HepG2 (cell line): ENCODE measurements at regions not wholly inside any gene's neighbourhood (a gene's known extent, or its start where the extent isn't known, plus 50 kb on each side); places are given as distances from the start of the nearest gene placed in this dataset.

ENCODE experiments used
- ATAC-seq: fragments of 200-7000 bp; cut with Tn5 transposase; 3 replicates; pipeline ENCODE4 v1.9.1; 2020; ENCODE audit warnings: mild to moderate bottlenecking, moderate library complexity
- BruUV-seq: library from RNA; stranded (reverse); fragments of 400-500 nt; replicated peaks from 2 replicates; lab custom pipeline; 2021; lab: Mats Ljungman, UMichigan
- CTCF ChIA-PET: fragments of 300-600 bp; formaldehyde crosslinking; extraction: SDS; loops from one replicate; lab custom pipeline; 2021; ENCODE audit warnings: low total read pairs, inconsistent platforms, low intra/inter-chr PET ratio; lab: Yijun Ruan, JAX
- POLR2A ChIA-PET: fragments of 350-600 bp; sonication (Branson Sonifier 250); formaldehyde crosslinking; loops from one replicate; lab custom pipeline; 2020; ENCODE audit warnings: antibody characterized with exemption, inconsistent platforms; lab: Yijun Ruan, JAX
- DNase-seq: peaks from one replicate; pipeline ENCODE4 v3.0.0-alpha.2; 2015; ENCODE audit warnings: low spot score
- FAIRE-seq: peaks from 3 replicates; lab custom pipeline; 2011; peaks lifted over from hg19 to GRCh38; lab: Jason Lieb, UNC
- H2AFZ ChIP-seq: one replicate; pipeline ENCODE4 v1.6.1; 2011; ENCODE audit warnings: low read length, inconsistent platforms
- H3K27ac ChIP-seq: fragments of 300-600 bp; 3 replicates; pipeline ENCODE4 v1.8.0; 2011; ENCODE audit warnings: mixed run types, mild to moderate bottlenecking, mixed read lengths, low read length, inconsistent platforms; ENCODE audit not compliant: insufficient read depth; ENCODE audit errors: extremely low read length
- H3K27me3 ChIP-seq, 2 experiments: fragments of 200-600 bp in 1 of 2; 2 replicates in 1 of 2; 3 replicates in 1 of 2; pipeline versions ENCODE4 v1.6.0 to v1.8.0; 2011; ENCODE audit warnings: low read length in 2 of 2, mild to moderate bottlenecking in 2 of 2, moderate library complexity in 2 of 2, inconsistent platforms in 1 of 2; ENCODE audit not compliant: insufficient read depth in 2 of 2, control insufficient read depth in 1 of 2
- H3K36me3 ChIP-seq, 2 experiments: fragments of 200-600 bp in 1 of 2; replicated peaks in 1 of 2; 2 replicates in 1 of 2; 3 replicates in 1 of 2; pipeline versions ENCODE4 v1.5.1 to v1.8.0; 2011; ENCODE audit warnings: low read length in 2 of 2, inconsistent platforms in 1 of 2; ENCODE audit not compliant: insufficient read depth in 2 of 2, control insufficient read depth in 1 of 2
- H3K4me1 ChIP-seq: 2 replicates; pipeline ENCODE4 v1.5.1; 2012; ENCODE audit warnings: low read length, inconsistent platforms; ENCODE audit not compliant: insufficient read depth
- H3K4me2 ChIP-seq: 2 replicates; pipeline ENCODE4 v1.6.0; 2011; ENCODE audit warnings: low read depth, low read length, inconsistent platforms
- H3K4me3 ChIP-seq, 3 experiments: fragments of 200-600 bp in 1 of 3; sonication (generic), shearing (Covaris generic) in 1 of 3; replicated peaks in 1 of 3; 2 replicates each; pipeline ENCODE4 v1.5.1; 2011 to 2016; ENCODE audit warnings: low read length in 3 of 3, inconsistent platforms in 2 of 3, low read depth in 2 of 3, mild to moderate bottlenecking in 2 of 3, control low read depth in 1 of 3, mixed read lengths in 1 of 3; ENCODE audit not compliant: insufficient read depth in 1 of 3
- H3K79me2 ChIP-seq: one replicate; pipeline ENCODE4 v1.6.1; 2011; ENCODE audit warnings: low read length, inconsistent platforms; ENCODE audit not compliant: insufficient read depth
- H3K9ac ChIP-seq: 2 replicates; pipeline ENCODE4 v1.6.0; 2011; ENCODE audit warnings: mild to moderate bottlenecking, low read depth, low read length, inconsistent platforms; ENCODE audit not compliant: insufficient read depth
- H3K9me3 ChIP-seq: 2 replicates; pipeline ENCODE4 v1.5.1; 2012; ENCODE audit warnings: mild to moderate bottlenecking, low read length
- H4K20me1 ChIP-seq: 2 replicates; pipeline ENCODE4 v1.6.0; 2011; ENCODE audit warnings: inconsistent platforms, mild to moderate bottlenecking, low read length, moderate library complexity; ENCODE audit not compliant: insufficient read depth
- ARID3A ChIP-seq: IDR thresholded peaks from 2 replicates; pipeline ENCODE4 v1.6.1; 2012; ENCODE audit warnings: low read depth, low read length, improper control_type of control experiment
- ATM ChIP-seq: fragments of 450-650 bp; IDR thresholded peaks from 2 replicates; pipeline ENCODE4 v1.7.1; 2017; ENCODE audit warnings: mild to moderate bottlenecking, borderline replicate concordance
- BRD4 ChIP-seq: sonication (generic); formaldehyde crosslinking; IDR thresholded peaks from 2 replicates; pipeline ENCODE4 v1.4.0; 2020; ENCODE audit warnings: missing genetic modification reagents
- CEBPB ChIP-seq: IDR thresholded peaks from 2 replicates; pipeline ENCODE4 v1.6.1; 2011; ENCODE audit warnings: low read depth, low read length, improper control_type of control experiment, borderline replicate concordance
- GLMP ChIP-seq: sonication (generic); formaldehyde crosslinking; IDR thresholded peaks from 2 replicates; pipeline ENCODE4 v1.9.0; 2021; ENCODE audit warnings: missing genetic modification reagents, mild to moderate bottlenecking, borderline replicate concordance
- KLF6 ChIP-seq: IDR thresholded peaks from 2 replicates; pipeline ENCODE4 v1.8.0; 2016; ENCODE audit warnings: missing biosample characterization, missing genetic modification reagents
- MED13 ChIP-seq: sonication (generic); formaldehyde crosslinking; IDR thresholded peaks from 2 replicates; pipeline ENCODE4 v1.5.0; 2020; ENCODE audit warnings: missing genetic modification reagents
- NFYC ChIP-seq: IDR thresholded peaks from 2 replicates; pipeline ENCODE4 v1.6.1; 2016; ENCODE audit warnings: missing genetic modification reagents, missing compliant biosample characterization
- NR2F1 ChIP-seq, 2 experiments: fragments of 450-650 bp in 1 of 2; formaldehyde crosslinking in 1 of 2; IDR thresholded peaks; 2 replicates each; pipeline versions ENCODE4 v1.5.0 to v1.6.1; 2016 to 2020; ENCODE audit warnings: mild to moderate bottlenecking in 1 of 2, missing compliant biosample characterization in 1 of 2, missing genetic modification reagents in 1 of 2, moderate library complexity in 1 of 2
- POGZ ChIP-seq: sonication (generic); formaldehyde crosslinking; IDR thresholded peaks from 2 replicates; pipeline ENCODE4 v1.4.0; 2020; ENCODE audit warnings: mild to moderate bottlenecking, missing genetic modification reagents
- ZBTB49 ChIP-seq: sonication (generic); formaldehyde crosslinking; IDR thresholded peaks from 2 replicates; pipeline ENCODE4 v1.4.0; 2020; ENCODE audit warnings: missing genetic modification reagents, borderline replicate concordance
- ZNF263 ChIP-seq: sonication (generic); formaldehyde crosslinking; IDR thresholded peaks from 2 replicates; pipeline ENCODE4 v1.4.0; 2020; ENCODE audit warnings: missing genetic modification reagents
- ZNF572 ChIP-seq: sonication (generic); formaldehyde crosslinking; IDR thresholded peaks from 2 replicates; pipeline ENCODE4 v1.5.1; 2020; ENCODE audit warnings: mild to moderate bottlenecking, missing genetic modification reagents
- ZNF777 ChIP-seq: sonication (generic); formaldehyde crosslinking; IDR thresholded peaks from 2 replicates; pipeline ENCODE4 v1.4.0; 2020; ENCODE audit warnings: missing genetic modification reagents
- ZNF792 ChIP-seq: IDR thresholded peaks from 2 replicates; pipeline ENCODE4 v1.6.1; 2016
- WGBS: methylation state at CpG from one replicate; pipeline ENCODE4 v1.1.6; 2017; ENCODE audit warnings: low lambda C conversion rate; 5-methylcytosine and 5-hydroxymethylcytosine counted together
- in situ Hi-C: cut with HindIII; loops from 2 replicates; pipeline ENCODE4 v1.10.0; 2017; ENCODE audit warnings: low pct_unique_long_range_greater_than_20kb; ENCODE audit not compliant: extremely low pct_ligation_motif_present
- intact Hi-C: fragments of 100-400 bp; cut with micrococcal nuclease; formaldehyde crosslinking; loops from one replicate; pipeline ENCODE4 v1.10.0; 2022; ENCODE audit not compliant: unreplicated experiment

- no peak overlapping the region for H3K9ac ChIP-seq
- H2AFZ ChIP-seq = no peak overlapping the region
- no peaks in the 10 kb centered on the region for H3K36me3 ChIP-seq
- H3K9me3 ChIP-seq = no peaks in the 10 kb centered on the region
- POLR2A ChIA-PET = no interaction called here
- no peaks in the 10 kb centered on the region for H3K79me2 ChIP-seq
- ATAC-seq = no peak
- no peak for TF ChIP-seq ZNF777 (CRISPR knock-in tag)
- TF ChIP-seq POGZ (CRISPR knock-in tag) = no peak
- TF ChIP-seq ATM = no peak
- TF ChIP-seq CEBPB = no peak
- no peak for TF ChIP-seq GLMP
- WGBS = 35% methylated on average over 3 of the region's 3 CpGs
- no peak overlapping the region for H3K27ac ChIP-seq
- no peak overlapping the region for H3K4me3 ChIP-seq
- H4K20me1 ChIP-seq = no peaks in the 10 kb centered on the region
- in situ Hi-C loops = no loop called here
- DNase-seq = no peak
- H3K4me1 ChIP-seq = no peaks in the 10 kb centered on the region
- CTCF ChIA-PET = no interaction called here
- BruUV-seq = no TSS peak
- no peak for FAIRE-seq
- no peak overlapping the region for H3K4me2 ChIP-seq
- intact Hi-C loops = no loop called here
- no peaks in the 10 kb centered on the region for H3K27me3 ChIP-seq
These were observed 68.4 kb upstream of the ITGB1 start for GRCh38 chr10:33026422-33026821.

GRCh38 chr10:33025910-33026309 lies 67.9 kb upstream of the ITGB1 start:
- DNase-seq (no peak), ATAC-seq (no peak), FAIRE-seq (no peak)
- no peaks in the 10 kb centered on the region for H3K9me3 ChIP-seq
- no peaks in the 10 kb centered on the region for H3K4me1 ChIP-seq
- H2AFZ ChIP-seq = no peak overlapping the region
- TF ChIP-seq MED13 (no peak), BRD4 (CRISPR knock-in tag) (no peak), ZNF792 (CRISPR knock-in tag) (no peak), ZBTB49 (CRISPR knock-in tag) (no peak), NFYC (CRISPR knock-in tag) (no peak), NR2F1 (CRISPR knock-in tag; IDR thresholded peaks at IDR 0.05) (no peak), ZNF572 (no peak), KLF6 (CRISPR knock-in tag) (no peak), ARID3A (no peak), ZNF263 (CRISPR knock-in tag) (no peak)
- H3K4me2 ChIP-seq = no peak overlapping the region
- 50% methylated on average over 4 of the region's 4 CpGs for WGBS
- no peak overlapping the region for H3K9ac ChIP-seq
- CTCF ChIA-PET = no interaction called here
- H3K27ac ChIP-seq = no peak overlapping the region
- no peaks in the 10 kb centered on the region for H3K36me3 ChIP-seq
- in situ Hi-C loops = no loop called here
- no peaks in the 10 kb centered on the region for H4K20me1 ChIP-seq
- intact Hi-C loops = no loop called here
- H3K79me2 ChIP-seq = no peaks in the 10 kb centered on the region
- no peak overlapping the region for H3K4me3 ChIP-seq
- BruUV-seq = no TSS peak
- POLR2A ChIA-PET = no interaction called here
- no peaks in the 10 kb centered on the region for H3K27me3 ChIP-seq
